HEK293T (cell line): ENCODE measurements at regions not wholly inside any gene's neighbourhood (a gene's known extent, or its start where the extent isn't known, plus 50 kb on each side); places are given as distances from the start of the nearest gene placed in this dataset.

Experiments
- CTCF ChIA-PET: fragments of 350-600 bp; formaldehyde crosslinking; extraction: SDS; loops from one replicate; lab custom pipeline; 2021; ENCODE audit warnings: antibody characterized with exemption, inconsistent platforms; lab: Yijun Ruan, JAX
- POLR2A ChIA-PET: fragments of 350-600 bp; formaldehyde crosslinking; extraction: SDS; loops from one replicate; lab custom pipeline; 2020; ENCODE audit warnings: antibody characterized with exemption, inconsistent platforms; lab: Yijun Ruan, JAX
- DNase-seq: peaks from one replicate; pipeline ENCODE4 v3.0.0; 2012; ENCODE audit warnings: mixed read lengths; ENCODE audit errors: extremely low spot score
- ARNT ChIP-seq: fragments of 450-650 bp; IDR thresholded peaks from 2 replicates; pipeline ENCODE4 v1.6.1; 2017; ENCODE audit warnings: mild to moderate bottlenecking
- BHLHE40 ChIP-seq: fragments of 450-650 bp; IDR thresholded peaks from 2 replicates; pipeline ENCODE4 v1.6.1; 2016; ENCODE audit warnings: mild to moderate bottlenecking, moderate library complexity, borderline replicate concordance
- CTBP1 ChIP-seq: fragments of 450-650 bp; IDR thresholded peaks from 2 replicates; pipeline ENCODE4 v1.6.1; 2016; ENCODE audit warnings: borderline replicate concordance
- ELF4 ChIP-seq: fragments of 450-650 bp; IDR thresholded peaks from 2 replicates; pipeline ENCODE4 v1.6.1; 2017; ENCODE audit warnings: antibody characterized with exemption
- FOXA1 ChIP-seq: fragments of 450-650 bp; IDR thresholded peaks from 2 replicates; pipeline ENCODE4 v1.6.1; 2016; ENCODE audit warnings: mild to moderate bottlenecking
- FOXK2 ChIP-seq: fragments of 450-650 bp; IDR thresholded peaks from 2 replicates; pipeline ENCODE4 v1.6.1; 2016; ENCODE audit warnings: mild to moderate bottlenecking
- FOXM1 ChIP-seq: fragments of 450-650 bp; IDR thresholded peaks from 2 replicates; pipeline ENCODE4 v1.6.1; 2017; ENCODE audit warnings: mild to moderate bottlenecking, borderline replicate concordance
- HDGF ChIP-seq: fragments of 450-650 bp; IDR thresholded peaks from 2 replicates; pipeline ENCODE4 v1.6.1; 2017; ENCODE audit warnings: antibody characterized with exemption, borderline replicate concordance
- L3MBTL2 ChIP-seq: fragments of 450-650 bp; conservative IDR thresholded peaks from 2 replicates; pipeline ENCODE4 v1.6.1; 2016; ENCODE audit warnings: mild to moderate bottlenecking
- LEF1 ChIP-seq: fragments of 450-650 bp; IDR thresholded peaks from 2 replicates; pipeline ENCODE4 v1.6.1; 2017; ENCODE audit warnings: mild to moderate bottlenecking, borderline replicate concordance
- NFRKB ChIP-seq: fragments of 450-650 bp; IDR thresholded peaks from 2 replicates; pipeline ENCODE4 v1.6.1; 2016; ENCODE audit warnings: mild to moderate bottlenecking, moderate library complexity
- SP1 ChIP-seq: fragments of 450-650 bp; IDR thresholded peaks from 2 replicates; pipeline ENCODE4 v1.6.1; 2017
- SUZ12 ChIP-seq: fragments of 450-650 bp; IDR thresholded peaks from 2 replicates; pipeline ENCODE4 v1.6.1; 2016; ENCODE audit warnings: mild to moderate bottlenecking
- TARDBP ChIP-seq: fragments of 450-650 bp; IDR thresholded peaks from 2 replicates; pipeline ENCODE4 v1.6.1; 2016
- ZNF384 ChIP-seq: fragments of 450-650 bp; IDR thresholded peaks from 2 replicates; pipeline ENCODE4 v1.6.1; 2016
- TF ChIP-seq, protein P1 (sequence below): fragments of 450-650 bp; IDR thresholded peaks from 2 replicates; pipeline ENCODE4 v1.6.1; 2016

DNA sequence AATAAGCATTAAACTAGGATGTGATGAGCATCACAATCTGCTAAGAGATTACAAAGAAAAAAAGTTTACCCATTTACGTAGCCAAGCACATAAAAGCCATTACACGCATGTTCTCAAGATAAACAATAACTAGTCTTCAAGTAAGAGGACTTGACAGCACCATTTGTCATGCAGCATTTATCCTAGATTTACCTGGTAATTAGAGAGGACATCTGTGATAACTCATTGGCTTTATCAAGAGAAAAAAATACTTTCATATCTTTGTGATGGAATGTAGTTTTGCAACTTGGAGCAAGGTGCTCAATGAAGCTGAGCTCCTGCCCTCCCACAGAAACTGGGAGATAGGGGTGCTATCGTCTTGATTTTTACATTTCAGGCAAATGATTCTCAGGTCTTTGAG, 1023.7 kb downstream of the FSCB start:
- CTCF ChIA-PET, result no interaction called here
- DNase-seq, result no peak
- POLR2A ChIA-PET, result no interaction called here
- TF ChIP-seq ELF4, result no peak
- TF ChIP-seq TARDBP, result no peak
- no peak for TF ChIP-seq HDGF
- no peak for TF ChIP-seq NFRKB

DNA sequence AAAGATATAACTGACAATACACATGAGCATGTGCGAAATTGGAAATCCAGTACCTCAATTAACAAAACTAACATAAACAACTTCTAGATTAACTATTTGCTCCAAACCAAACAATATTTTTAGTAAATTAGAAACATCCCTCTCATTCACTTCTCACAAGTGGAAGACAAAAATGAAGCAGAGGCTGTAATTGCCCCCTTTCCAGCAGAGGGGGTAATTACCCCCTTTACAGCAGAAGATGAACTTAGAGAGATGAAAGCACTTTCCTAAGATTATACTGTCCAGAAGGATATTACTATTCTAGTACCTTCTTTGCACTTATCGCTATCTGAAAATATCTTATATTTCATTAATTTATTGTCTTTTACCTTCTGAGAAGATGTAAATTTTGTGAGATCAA, 1025.2 kb downstream of the FSCB start:
- POLR2A ChIA-PET, result no interaction called here
- CTCF ChIA-PET, result no interaction called here
- DNase-seq, result no peak
- TF ChIP-seq SUZ12, result no peak
- no peak for TF ChIP-seq TARDBP
- no peak for TF ChIP-seq HDGF

DNA sequence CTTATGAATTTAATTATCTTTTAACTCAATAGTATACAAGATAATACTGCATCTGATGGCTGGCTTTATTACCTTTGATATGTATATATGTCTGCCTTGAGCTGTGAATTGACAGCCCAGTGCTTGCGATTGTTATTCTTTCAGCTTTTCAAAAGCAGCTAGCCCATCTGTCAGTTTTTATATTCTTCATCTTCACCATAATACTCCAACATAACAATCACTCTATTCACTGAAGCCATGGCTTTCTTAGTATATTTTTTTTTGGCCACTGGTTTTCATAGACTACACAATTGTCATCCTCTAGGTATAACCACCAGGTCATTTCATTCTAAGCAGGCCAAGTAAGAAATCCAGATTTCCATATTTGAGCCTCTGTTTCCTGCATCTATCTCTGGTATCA, 1026.1 kb downstream of the FSCB start:
- ChIA-PET POLR2A (no interaction called here), CTCF (no interaction called here)
- DNase-seq, result no peak
- TF ChIP-seq HDGF (no peak), ARNT (no peak), FOXA1 (no peak), NFRKB (no peak)
- TF ChIP-seq, protein P1, sequence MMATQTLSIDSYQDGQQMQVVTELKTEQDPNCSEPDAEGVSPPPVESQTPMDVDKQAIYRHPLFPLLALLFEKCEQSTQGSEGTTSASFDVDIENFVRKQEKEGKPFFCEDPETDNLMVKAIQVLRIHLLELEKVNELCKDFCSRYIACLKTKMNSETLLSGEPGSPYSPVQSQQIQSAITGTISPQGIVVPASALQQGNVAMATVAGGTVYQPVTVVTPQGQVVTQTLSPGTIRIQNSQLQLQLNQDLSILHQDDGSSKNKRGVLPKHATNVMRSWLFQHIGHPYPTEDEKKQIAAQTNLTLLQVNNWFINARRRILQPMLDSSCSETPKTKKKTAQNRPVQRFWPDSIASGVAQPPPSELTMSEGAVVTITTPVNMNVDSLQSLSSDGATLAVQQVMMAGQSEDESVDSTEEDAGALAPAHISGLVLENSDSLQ, result no peak

- ChIA-PET POLR2A (no interaction called here), CTCF (no interaction called here)
- DNase-seq, result no peak
- TF ChIP-seq ARNT (no peak), NFRKB (no peak), TARDBP (no peak), CTBP1 (no peak), L3MBTL2 (no peak), FOXK2 (no peak), BHLHE40 (no peak), SP1 (no peak), ELF4 (no peak), LEF1 (no peak), ZNF384 (no peak), FOXM1 (no peak), FOXA1 (no peak), HDGF (no peak), SUZ12 (no peak)
- TF ChIP-seq, protein P1, result no peak
Observed at GRCh38 chr14:43479596-43480195, 1027.4 kb downstream of the FSCB start.

DNA sequence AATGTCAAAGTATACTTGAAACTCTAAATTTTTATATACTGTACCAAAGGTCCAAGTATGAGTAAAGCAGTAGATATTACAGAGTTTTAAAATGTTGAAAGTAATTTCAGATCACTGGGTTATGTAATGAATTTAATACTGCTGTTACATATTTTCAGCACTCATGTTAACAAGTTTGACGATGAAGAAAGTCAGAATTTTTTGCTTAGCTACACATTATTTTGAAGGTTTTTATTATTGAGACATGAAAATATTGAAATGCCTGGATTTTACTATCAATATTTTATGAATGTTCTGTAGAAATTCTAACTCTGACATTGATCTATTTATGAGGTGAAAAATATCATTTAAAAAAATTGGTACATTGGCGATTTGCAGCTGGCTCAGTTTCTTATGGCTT, 1030.3 kb downstream of the FSCB start:
- CTCF ChIA-PET, result no interaction called here
- TF ChIP-seq ZNF384 (no peak), BHLHE40 (no peak), FOXK2 (no peak), ELF4 (no peak), SUZ12 (no peak), ARNT (no peak), HDGF (no peak), SP1 (no peak)
- TF ChIP-seq, protein P1, result no peak
- no peak for DNase-seq
- POLR2A ChIA-PET, result no interaction called here

DNA sequence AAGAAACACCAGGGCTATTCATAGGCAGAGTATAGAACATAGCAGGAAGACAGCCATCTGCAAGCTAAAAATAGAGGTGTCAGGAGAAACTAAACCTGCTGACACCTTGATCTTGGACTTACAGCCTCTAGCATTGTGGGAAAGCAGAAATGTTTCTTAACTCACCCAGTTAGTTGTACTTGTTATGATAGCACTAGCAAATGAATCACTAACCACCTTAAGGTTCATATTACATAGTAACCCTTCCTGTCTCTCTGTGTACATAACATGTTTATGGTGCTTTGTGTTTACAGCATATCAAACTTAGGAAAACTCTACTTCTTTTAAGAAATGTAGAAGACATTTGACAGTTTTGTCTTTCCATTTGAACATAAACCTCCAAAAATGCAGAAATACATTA, 1031.3 kb downstream of the FSCB start:
- ChIA-PET CTCF (no interaction called here), POLR2A (no interaction called here)
- no peak for TF ChIP-seq CTBP1
- TF ChIP-seq FOXM1, result no peak
- no peak for TF ChIP-seq L3MBTL2
- no peak for TF ChIP-seq SP1
- TF ChIP-seq FOXK2, result no peak
- no peak for TF ChIP-seq SUZ12
- TF ChIP-seq, protein P1, result no peak
- TF ChIP-seq TARDBP, result no peak
- DNase-seq, result no peak

DNA sequence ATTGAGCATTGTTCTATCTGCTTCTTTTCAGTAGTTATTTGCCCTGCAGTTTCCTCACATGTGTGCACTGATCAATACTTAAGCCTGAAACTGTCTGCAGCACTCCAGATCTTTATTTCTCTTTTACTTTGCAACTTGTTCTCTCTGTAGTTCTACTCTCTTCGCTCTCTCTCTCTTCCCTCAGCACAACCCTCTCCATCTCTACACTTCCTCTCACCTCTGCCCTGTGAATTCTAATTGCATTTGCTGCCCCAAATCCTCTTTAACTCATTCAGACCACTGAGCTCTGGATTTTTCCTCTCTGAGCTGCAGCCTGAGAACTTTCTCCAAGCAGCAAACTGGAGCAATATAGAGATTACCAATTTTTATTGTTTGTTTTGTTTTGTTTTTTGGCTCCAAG, 1035.5 kb downstream of the FSCB start:
- POLR2A ChIA-PET, result no interaction called here
- no peak for DNase-seq
- TF ChIP-seq FOXA1 (no peak), SP1 (no peak), HDGF (no peak), ARNT (no peak), ZNF384 (no peak), BHLHE40 (no peak), L3MBTL2 (no peak)
- TF ChIP-seq, protein P1, result no peak
- CTCF ChIA-PET, result no interaction called here
